ENCODE measurements at regions not wholly inside any gene's neighbourhood (a gene's known extent, or its start where the extent isn't known, plus 50 kb on each side); places are given as distances from the start of the nearest gene placed in this dataset.

DNA sequence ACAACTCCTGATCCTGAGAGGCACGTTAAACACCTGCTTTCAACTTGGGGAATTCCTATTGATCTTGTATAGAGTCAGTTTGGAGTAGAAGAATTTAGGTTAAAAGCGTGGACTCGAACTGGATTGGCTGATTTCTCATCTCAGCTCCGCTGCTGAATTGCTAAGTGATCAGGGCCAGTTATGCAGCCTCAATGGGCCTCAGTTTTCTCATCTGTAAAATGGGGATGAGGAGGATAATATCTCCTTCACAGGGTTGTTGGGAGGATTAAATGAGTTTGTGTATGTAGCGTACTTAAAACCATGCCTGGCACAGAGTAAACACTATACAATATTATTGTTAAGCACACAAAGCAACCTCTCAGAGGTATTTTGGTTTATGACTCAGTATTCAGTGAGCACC, 53.2 kb upstream of the HEPHL1 start:
- TF ChIP-seq, protein P1, sequence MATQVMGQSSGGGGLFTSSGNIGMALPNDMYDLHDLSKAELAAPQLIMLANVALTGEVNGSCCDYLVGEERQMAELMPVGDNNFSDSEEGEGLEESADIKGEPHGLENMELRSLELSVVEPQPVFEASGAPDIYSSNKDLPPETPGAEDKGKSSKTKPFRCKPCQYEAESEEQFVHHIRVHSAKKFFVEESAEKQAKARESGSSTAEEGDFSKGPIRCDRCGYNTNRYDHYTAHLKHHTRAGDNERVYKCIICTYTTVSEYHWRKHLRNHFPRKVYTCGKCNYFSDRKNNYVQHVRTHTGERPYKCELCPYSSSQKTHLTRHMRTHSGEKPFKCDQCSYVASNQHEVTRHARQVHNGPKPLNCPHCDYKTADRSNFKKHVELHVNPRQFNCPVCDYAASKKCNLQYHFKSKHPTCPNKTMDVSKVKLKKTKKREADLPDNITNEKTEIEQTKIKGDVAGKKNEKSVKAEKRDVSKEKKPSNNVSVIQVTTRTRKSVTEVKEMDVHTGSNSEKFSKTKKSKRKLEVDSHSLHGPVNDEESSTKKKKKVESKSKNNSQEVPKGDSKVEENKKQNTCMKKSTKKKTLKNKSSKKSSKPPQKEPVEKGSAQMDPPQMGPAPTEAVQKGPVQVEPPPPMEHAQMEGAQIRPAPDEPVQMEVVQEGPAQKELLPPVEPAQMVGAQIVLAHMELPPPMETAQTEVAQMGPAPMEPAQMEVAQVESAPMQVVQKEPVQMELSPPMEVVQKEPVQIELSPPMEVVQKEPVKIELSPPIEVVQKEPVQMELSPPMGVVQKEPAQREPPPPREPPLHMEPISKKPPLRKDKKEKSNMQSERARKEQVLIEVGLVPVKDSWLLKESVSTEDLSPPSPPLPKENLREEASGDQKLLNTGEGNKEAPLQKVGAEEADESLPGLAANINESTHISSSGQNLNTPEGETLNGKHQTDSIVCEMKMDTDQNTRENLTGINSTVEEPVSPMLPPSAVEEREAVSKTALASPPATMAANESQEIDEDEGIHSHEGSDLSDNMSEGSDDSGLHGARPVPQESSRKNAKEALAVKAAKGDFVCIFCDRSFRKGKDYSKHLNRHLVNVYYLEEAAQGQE (tag by site-specific recombination; IDR thresholded peaks at IDR 0.05) = no peak
- TF ChIP-seq ZSCAN4 (tag by site-specific recombination; IDR thresholded peaks at IDR 0.05) = no peak
- TF ChIP-seq ZSCAN16 (tag by site-specific recombination; IDR thresholded peaks at IDR 0.05) = no peak

Measured in HEK293 (cell line).